ENCODE measurements at regions not wholly inside any gene's neighbourhood (a gene's known extent, or its start where the extent isn't known, plus 50 kb on each side); places are given as distances from the start of the nearest gene placed in this dataset.

DNA sequence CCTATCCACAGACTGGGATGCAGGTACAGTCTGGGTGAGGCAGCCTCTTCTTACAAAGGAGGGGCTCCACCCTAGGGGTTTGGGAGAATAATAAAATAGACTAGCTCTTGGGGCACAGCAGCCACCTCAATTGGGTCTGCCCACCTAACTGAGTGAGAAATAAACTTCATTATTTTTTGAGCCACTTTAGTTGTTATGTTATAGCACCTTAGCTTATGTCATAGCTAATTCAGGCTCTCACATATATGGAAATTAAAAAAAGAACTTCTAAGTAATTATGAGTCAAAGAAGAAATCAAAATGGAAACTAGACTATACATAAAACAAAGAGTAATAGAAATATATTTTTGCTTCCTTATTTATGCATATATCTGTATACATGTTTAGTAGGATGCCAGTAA is 318.5 kb upstream of the B3GALT2 start:
- Histone ChIP-seq H3K4me1 (no peaks in the 10 kb centered on the region), H3K27ac (no peak overlapping the region), H3K9me3 (no peaks in the 10 kb centered on the region), H3K4me2 (no peak overlapping the region), H3K4me3 (no peak overlapping the region)
- no peak for ATAC-seq
- DNase-seq (ENCODE audit: low read depth in 1 of 2, low spot score in 1 of 2), result no peak
- TF ChIP-seq HOXB13 (CRISPR knock-in tag; IDR thresholded peaks at IDR 0.05; ENCODE audit: low read depth) (no peak), RAD21 (conservative IDR thresholded peaks at IDR 0.05 in 1 of 2, IDR thresholded peaks at IDR 0.05 in 1 of 2) (no peak), KDM1A (IDR thresholded peaks at IDR 0.05; ENCODE audit: low read depth) (no peak)
- FAIRE-seq, result no peak
- POLR2A ChIA-PET, result no interaction called here
- CTCF ChIA-PET, result no interaction called here

DNA sequence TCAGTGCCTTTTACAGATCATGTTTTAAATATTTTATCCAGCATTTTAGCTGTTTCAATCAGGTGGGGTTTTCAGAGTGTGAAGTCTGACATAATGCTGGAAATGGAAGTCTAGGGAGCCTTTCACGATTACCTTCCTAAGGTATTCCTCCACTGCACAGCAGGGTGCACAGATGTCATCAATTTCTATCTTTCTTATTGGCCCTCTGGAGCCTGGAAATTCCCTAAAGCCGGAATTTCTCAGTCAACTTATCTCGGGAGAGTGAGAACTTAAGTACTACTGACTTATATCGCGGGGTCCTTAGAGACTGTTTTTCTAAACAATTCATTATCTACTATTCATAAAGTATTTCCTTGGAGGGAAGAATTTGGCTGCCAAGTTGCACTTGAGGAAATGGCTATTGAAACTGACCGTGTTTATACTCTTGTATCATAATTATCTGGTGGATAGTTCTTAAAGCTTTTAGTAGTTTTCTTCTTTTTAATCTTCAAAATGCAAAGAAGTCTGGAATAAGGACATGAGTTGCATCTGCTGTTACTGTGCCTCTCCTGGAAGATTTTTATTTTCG is 311.8 kb upstream of the B3GALT2 start:
- Histone ChIP-seq H3K4me2 (no peak overlapping the region), H3K27ac (no peak overlapping the region), H3K9me3 (no peaks in the 10 kb centered on the region), H3K4me1 (no peaks in the 10 kb centered on the region), H3K4me3 (no peak overlapping the region)
- DNase-seq (ENCODE audit: low read depth in 1 of 2, low spot score in 1 of 2), result no peak
- WGBS (ENCODE audit: missing lambda C conversion rate), result 60% methylated on average over 7 of the region's 7 CpGs
- POLR2A ChIA-PET, result no interaction called here
- ATAC-seq, result no peak
- no peak for FAIRE-seq
- CTCF ChIA-PET, result interaction anchor here (0.7 kb wide), 1 partner anchor 493 kb away, joined by 3 read pairs; no protein-coding TSS in a partner anchor
- TF ChIP-seq SMC3 (IDR thresholded peaks at IDR 0.05) (no peak), TFCP2L1 (CRISPR knock-in tag; IDR thresholded peaks at IDR 0.05) (no peak), HOXB13 (CRISPR knock-in tag; IDR thresholded peaks at IDR 0.05; ENCODE audit: low read depth) (no peak), HOXB5 (CRISPR knock-in tag; IDR thresholded peaks at IDR 0.05) (no peak), ZNF302 (CRISPR knock-in tag; IDR thresholded peaks at IDR 0.05) (no peak), RFX5 (IDR thresholded peaks at IDR 0.05) (no peak), NPAS2 (CRISPR knock-in tag; IDR thresholded peaks at IDR 0.05; ENCODE audit: borderline replicate concordance) (no peak), TP53 (CRISPR knock-in tag; IDR thresholded peaks at IDR 0.05) (no peak)
- TF ChIP-seq, protein P1, sequence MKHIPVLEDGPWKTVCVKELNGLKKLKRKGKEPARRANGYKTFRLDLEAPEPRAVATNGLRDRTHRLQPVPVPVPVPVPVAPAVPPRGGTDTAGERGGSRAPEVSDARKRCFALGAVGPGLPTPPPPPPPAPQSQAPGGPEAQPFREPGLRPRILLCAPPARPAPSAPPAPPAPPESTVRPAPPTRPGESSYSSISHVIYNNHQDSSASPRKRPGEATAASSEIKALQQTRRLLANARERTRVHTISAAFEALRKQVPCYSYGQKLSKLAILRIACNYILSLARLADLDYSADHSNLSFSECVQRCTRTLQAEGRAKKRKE (CRISPR knock-in tag; IDR thresholded peaks at IDR 0.05; ENCODE audit: low read depth), result no peak
- TF ChIP-seq, protein P2, sequence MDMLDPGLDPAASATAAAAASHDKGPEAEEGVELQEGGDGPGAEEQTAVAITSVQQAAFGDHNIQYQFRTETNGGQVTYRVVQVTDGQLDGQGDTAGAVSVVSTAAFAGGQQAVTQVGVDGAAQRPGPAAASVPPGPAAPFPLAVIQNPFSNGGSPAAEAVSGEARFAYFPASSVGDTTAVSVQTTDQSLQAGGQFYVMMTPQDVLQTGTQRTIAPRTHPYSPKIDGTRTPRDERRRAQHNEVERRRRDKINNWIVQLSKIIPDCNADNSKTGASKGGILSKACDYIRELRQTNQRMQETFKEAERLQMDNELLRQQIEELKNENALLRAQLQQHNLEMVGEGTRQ (IDR thresholded peaks at IDR 0.05), result no peak

DNA sequence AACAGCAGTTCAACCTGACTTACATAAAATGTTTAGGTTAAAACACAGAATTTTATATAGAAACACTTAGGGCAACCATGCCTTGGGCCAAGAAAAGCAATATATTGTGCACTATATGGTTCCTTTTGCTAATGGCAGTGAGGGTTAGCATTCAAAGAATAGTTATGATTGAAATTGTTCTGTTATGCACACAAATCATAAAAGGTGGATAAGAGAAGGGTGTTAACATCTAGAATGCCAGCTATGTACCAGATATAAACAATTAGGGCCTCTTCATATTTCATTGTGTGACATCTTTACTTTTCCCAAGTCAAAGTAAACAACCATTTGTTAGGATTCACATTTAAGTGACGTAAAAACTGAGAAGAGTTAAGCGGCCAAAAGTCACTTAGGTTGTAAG is 308.0 kb upstream of the B3GALT2 start:
- ChIA-PET CTCF (interaction anchor here (0.6 kb wide), 1 partner anchor 206 kb away, joined by 3 read pairs; no protein-coding TSS in a partner anchor), POLR2A (no interaction called here)
- Histone ChIP-seq H3K4me3 (no peak overlapping the region), H3K4me1 (no peaks in the 10 kb centered on the region), H3K9me3 (no peaks in the 10 kb centered on the region; the same call in 2 of the 3 replicates), H3K27ac (no peak overlapping the region), H3K4me2 (no peak overlapping the region)
- ATAC-seq (no peak), DNase-seq (ENCODE audit: low read depth in 1 of 2, low spot score in 1 of 2) (no peak), FAIRE-seq (peak; percentile 65)
- WGBS (ENCODE audit: missing lambda C conversion rate), result 17% methylated on average over 2 of the region's 2 CpGs
- TF ChIP-seq NPAS2 (CRISPR knock-in tag; IDR thresholded peaks at IDR 0.05; ENCODE audit: borderline replicate concordance), result no peak
- TF ChIP-seq HDAC2 (IDR thresholded peaks at IDR 0.05), result no peak
- TF ChIP-seq ZFP36 (IDR thresholded peaks at IDR 0.05; ENCODE audit: borderline replicate concordance, partially characterized antibody), result no peak
- no peak for TF ChIP-seq HEYL (CRISPR knock-in tag; IDR thresholded peaks at IDR 0.05)
- TF ChIP-seq ZNF302 (CRISPR knock-in tag; IDR thresholded peaks at IDR 0.05), result no peak
- TF ChIP-seq, protein P3, sequence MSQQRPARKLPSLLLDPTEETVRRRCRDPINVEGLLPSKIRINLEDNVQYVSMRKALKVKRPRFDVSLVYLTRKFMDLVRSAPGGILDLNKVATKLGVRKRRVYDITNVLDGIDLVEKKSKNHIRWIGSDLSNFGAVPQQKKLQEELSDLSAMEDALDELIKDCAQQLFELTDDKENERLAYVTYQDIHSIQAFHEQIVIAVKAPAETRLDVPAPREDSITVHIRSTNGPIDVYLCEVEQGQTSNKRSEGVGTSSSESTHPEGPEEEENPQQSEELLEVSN (IDR thresholded peaks at IDR 0.05; ENCODE audit: borderline replicate concordance, low read depth), result no peak
- no peak for TF ChIP-seq RNF2 (IDR thresholded peaks at IDR 0.05; ENCODE audit: borderline replicate concordance, low read depth)
- no peak for TF ChIP-seq CHD4 (IDR thresholded peaks at IDR 0.05; ENCODE audit: borderline replicate concordance)
- no peak for TF ChIP-seq PHF8 (IDR thresholded peaks at IDR 0.05; ENCODE audit: borderline replicate concordance, low read depth)
- TF ChIP-seq ESRRA (IDR thresholded peaks at IDR 0.05; ENCODE audit: borderline replicate concordance, low read length), result no peak
- TF ChIP-seq TFCP2L1 (CRISPR knock-in tag; IDR thresholded peaks at IDR 0.05), result no peak
- no peak for TF ChIP-seq SMC3 (IDR thresholded peaks at IDR 0.05)
- TF ChIP-seq, protein P4, sequence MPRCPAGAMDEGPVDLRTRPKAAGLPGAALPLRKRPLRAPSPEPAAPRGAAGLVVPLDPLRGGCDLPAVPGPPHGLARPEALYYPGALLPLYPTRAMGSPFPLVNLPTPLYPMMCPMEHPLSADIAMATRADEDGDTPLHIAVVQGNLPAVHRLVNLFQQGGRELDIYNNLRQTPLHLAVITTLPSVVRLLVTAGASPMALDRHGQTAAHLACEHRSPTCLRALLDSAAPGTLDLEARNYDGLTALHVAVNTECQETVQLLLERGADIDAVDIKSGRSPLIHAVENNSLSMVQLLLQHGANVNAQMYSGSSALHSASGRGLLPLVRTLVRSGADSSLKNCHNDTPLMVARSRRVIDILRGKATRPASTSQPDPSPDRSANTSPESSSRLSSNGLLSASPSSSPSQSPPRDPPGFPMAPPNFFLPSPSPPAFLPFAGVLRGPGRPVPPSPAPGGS (IDR thresholded peaks at IDR 0.05), result no peak
- TF ChIP-seq NFE2L2 (conservative IDR thresholded peaks at IDR 0.05; ENCODE audit: low read length), result no peak

Data from A549 (cell line).